GM23338 (cell line): ENCODE measurements at regions not wholly inside any gene's neighbourhood (a gene's known extent, or its start where the extent isn't known, plus 50 kb on each side); places are given as distances from the start of the nearest gene placed in this dataset.

ENCODE experiments used
- ATAC-seq: fragments of 200-7000 bp; cut with Tn5 transposase; 3 replicates; pipeline ENCODE4 v1.9.1; 2020
- DNase-seq: peaks from one replicate; pipeline ENCODE4 v3.0.0-alpha.2; 2015; ENCODE audit warnings: low spot score
- H2AFZ ChIP-seq: fragments of 200-600 bp; sonication (generic); 2 replicates; pipeline ENCODE4 v1.8.0; 2016; ENCODE audit warnings: antibody characterized with exemption, mild to moderate bottlenecking, moderate library complexity
- H3F3A ChIP-seq: fragments of 200-600 bp; sonication (generic); replicated peaks from 2 replicates; pipeline ENCODE4 v1.8.0; 2017; ENCODE audit warnings: antibody characterized with exemption, mixed run types, low read depth
- H3K27ac ChIP-seq: fragments of 200-600 bp; sonication (generic); 2 replicates; pipeline ENCODE4 v1.6.1; 2016; ENCODE audit warnings: low read depth
- H3K27me3 ChIP-seq: fragments of 200-600 bp; sonication (generic); 2 replicates; pipeline ENCODE4 v1.8.0; 2016; ENCODE audit warnings: mild to moderate bottlenecking, mixed run types, moderate library complexity; ENCODE audit not compliant: insufficient read depth
- H3K36me3 ChIP-seq: fragments of 200-600 bp; sonication (generic); 2 replicates; pipeline ENCODE4 v1.8.0; 2016; ENCODE audit warnings: mild to moderate bottlenecking; ENCODE audit not compliant: insufficient read depth
- H3K4me1 ChIP-seq: fragments of 200-600 bp; sonication (generic); 2 replicates; pipeline ENCODE4 v1.8.0; 2016; ENCODE audit warnings: mild to moderate bottlenecking, moderate library complexity; ENCODE audit not compliant: insufficient read depth
- H3K4me2 ChIP-seq: fragments of 200-600 bp; sonication (generic); 2 replicates; pipeline ENCODE4 v1.7.1; 2017; ENCODE audit warnings: mixed run types
- H3K4me3 ChIP-seq: fragments of 200-600 bp; sonication (generic); 2 replicates; pipeline ENCODE4 v1.6.1; 2016; ENCODE audit warnings: mixed run types
- H3K79me2 ChIP-seq: fragments of 200-600 bp; sonication (generic); replicated peaks from 2 replicates; pipeline ENCODE4 v1.8.0; 2017; ENCODE audit warnings: mild to moderate bottlenecking; ENCODE audit not compliant: insufficient read depth
- H3K9me2 ChIP-seq: fragments of 200-600 bp; sonication (generic); 2 replicates; pipeline ENCODE4 v1.8.0; 2017; ENCODE audit not compliant: insufficient read depth
- H4K20me1 ChIP-seq: fragments of 200-600 bp; sonication (generic); replicated peaks from 2 replicates; pipeline ENCODE4 v1.8.0; 2017; ENCODE audit warnings: mild to moderate bottlenecking; ENCODE audit not compliant: insufficient read depth
- H3K27ac Mint-ChIP-seq: 2 replicates; pipeline ENCODE4 v1.8.0; 2020; ENCODE audit warnings: inconsistent platforms, mild to moderate bottlenecking, moderate library complexity, mixed read lengths
- H3K27me3 Mint-ChIP-seq: 3 replicates; pipeline ENCODE4 v1.8.0; 2022; ENCODE audit warnings: low read depth, mild to moderate bottlenecking, moderate library complexity, mixed read lengths, inconsistent platforms; ENCODE audit not compliant: insufficient read depth, poor library complexity
- H3K36me3 Mint-ChIP-seq: 3 replicates; pipeline ENCODE4 v1.8.0; 2021; ENCODE audit warnings: low read depth, mild to moderate bottlenecking, inconsistent platforms, moderate library complexity, mixed read lengths
- H3K4me1 Mint-ChIP-seq: 3 replicates; pipeline ENCODE4 v1.8.0; 2020; ENCODE audit warnings: mild to moderate bottlenecking, inconsistent platforms, mixed read lengths
- H3K4me3 Mint-ChIP-seq: 3 replicates; pipeline ENCODE4 v1.8.0; 2021; ENCODE audit warnings: moderate library complexity, mild to moderate bottlenecking, inconsistent platforms, mixed read lengths
- H3K9me3 Mint-ChIP-seq: 3 replicates; pipeline ENCODE4 v1.8.0; 2020; ENCODE audit warnings: moderate library complexity, mild to moderate bottlenecking, inconsistent platforms, mixed read lengths
- CTCF ChIP-seq, 2 experiments: fragments of 200-600 bp in 1 of 2; sonication (generic) in 1 of 2; conservative IDR thresholded peaks; 2 replicates each; pipeline versions ENCODE4 v1.5.1 to v1.6.1; 2016 to 2017; ENCODE audit warnings: antibody characterized with exemption in 2 of 2, low read depth in 2 of 2, mild to moderate bottlenecking in 2 of 2, moderate library complexity in 1 of 2
- ETS1 ChIP-seq: IDR thresholded peaks from 2 replicates; pipeline ENCODE4 v1.6.1; 2016; ENCODE audit warnings: antibody characterized with exemption
- EZH2 ChIP-seq: fragments of 200-600 bp; sonication (generic); IDR thresholded peaks from one replicate; pipeline ENCODE4 v1.8.0; 2017; ENCODE audit warnings: antibody characterized with exemption, mild to moderate bottlenecking, low read depth; ENCODE audit not compliant: unreplicated experiment
- JUNB ChIP-seq: IDR thresholded peaks from one replicate; pipeline ENCODE4 v1.6.1; 2016; ENCODE audit warnings: antibody characterized with exemption; ENCODE audit not compliant: unreplicated experiment
- NANOG ChIP-seq: IDR thresholded peaks from 2 replicates; pipeline ENCODE4 v1.6.1; 2016; ENCODE audit warnings: antibody characterized with exemption, borderline replicate concordance
- POLR2AphosphoS5 ChIP-seq: IDR thresholded peaks from 2 replicates; pipeline ENCODE4 v1.6.1; 2016; ENCODE audit warnings: antibody characterized with exemption, low read depth
- ZNF114 ChIP-seq: fragments of 250-450 bp; sonication (Bioruptor Pico); IDR thresholded peaks from 2 replicates; pipeline ENCODE4 v1.5.0; 2020; ENCODE audit warnings: mild to moderate bottlenecking, moderate library complexity
- ZNF331 ChIP-seq: fragments of 250-450 bp; sonication (Bioruptor Pico); IDR thresholded peaks from 2 replicates; pipeline ENCODE4 v1.5.0; 2020; ENCODE audit warnings: low read depth, mild to moderate bottlenecking, moderate library complexity
- ZNF462 ChIP-seq: fragments of 250-450 bp; sonication (Bioruptor Pico); IDR thresholded peaks from 2 replicates; pipeline ENCODE4 v1.5.0; 2020; ENCODE audit warnings: mild to moderate bottlenecking, moderate library complexity

GRCh38 chr4:45102716-45103115, 376.4 kb upstream of the GNPDA2 start (continued):
- TF ChIP-seq ZNF462 (CRISPR knock-in tag) (no peak), CTCF (conservative IDR thresholded peaks at IDR 0.05; ENCODE audit: low read depth in 2 of 2) (no peak)

GRCh38 chr4:45100956-45101818, 374.8 kb upstream of the GNPDA2 start:
- Mint-ChIP-seq H3K4me3 (no peak overlapping the region), H3K27me3 (no peaks in the 10 kb centered on the region), H3K9me3 (peaks cover 66% of the 10 kb centered on the region), H3K4me1 (no peaks in the 10 kb centered on the region; the same call in 2 of the 3 replicates), H3K36me3 (no peaks in the 10 kb centered on the region; the same call in 2 of the 3 replicates), H3K27ac (no peak overlapping the region)
- H3K9me2 ChIP-seq = no peaks in the 10 kb centered on the region
- DNase-seq = no peak
- no peaks in the 10 kb centered on the region for H3K79me2 ChIP-seq
- H2AFZ ChIP-seq = peak overlapping the region; percentile 26; the same call in 1 of the 2 replicates
- no peaks in the 10 kb centered on the region for H3K4me1 ChIP-seq
- ATAC-seq = no peak
- H3F3A ChIP-seq = no peaks in the 10 kb centered on the region
- no peak overlapping the region for H3K4me3 ChIP-seq
- H4K20me1 ChIP-seq = no peaks in the 10 kb centered on the region
- H3K4me2 ChIP-seq = no peak overlapping the region
- no peaks in the 10 kb centered on the region for H3K36me3 ChIP-seq
- H3K27ac ChIP-seq = no peak overlapping the region
- H3K27me3 ChIP-seq = no peaks in the 10 kb centered on the region
- TF ChIP-seq POLR2AphosphoS5 = no peak
- TF ChIP-seq CTCF (conservative IDR thresholded peaks at IDR 0.05; ENCODE audit: low read depth in 2 of 2) = no peak
- TF ChIP-seq JUNB = no peak
- no peak for TF ChIP-seq EZH2
- no peak for TF ChIP-seq NANOG
- TF ChIP-seq ZNF114 = no peak
- no peak for TF ChIP-seq ZNF331
- no peak for TF ChIP-seq ETS1
